ENCODE measurements at regions not wholly inside any gene's neighbourhood (a gene's known extent, or its start where the extent isn't known, plus 50 kb on each side); places are given as distances from the start of the nearest gene placed in this dataset.

- Histone ChIP-seq H3K27ac (ENCODE audit: low read length) (no peak overlapping the region), H3K27me3 (ENCODE audit: low read depth, low read length) (no peaks in the 10 kb centered on the region), H3K4me1 (ENCODE audit: control insufficient read depth in 1 of 2, insufficient read depth in 2 of 2, low read length in 2 of 2) (no peaks in the 10 kb centered on the region), H3K9me3 (ENCODE audit: control insufficient read depth in 1 of 2, low read length in 2 of 2) (peaks cover 8 to 18% of the 10 kb centered on the region in 2 donors), H3K4me3 (ENCODE audit: low read depth in 1 of 2, low read length in 2 of 2) (no peak overlapping the region), H3K36me3 (ENCODE audit: control insufficient read depth in 1 of 2, insufficient read depth in 2 of 2, low read length in 2 of 2) (no peaks in the 10 kb centered on the region)
Measured at GRCh38 chr11:69391192-69392103, 90.0 kb upstream of the LINC01488 start.

- H3K4me3 ChIP-seq (ENCODE audit: low read depth in 1 of 2, low read length in 2 of 2) = no peak overlapping the region
- H3K27me3 ChIP-seq (ENCODE audit: low read depth, low read length) = no peaks in the 10 kb centered on the region
- H3K27ac ChIP-seq (ENCODE audit: low read length) = no peak overlapping the region
- H3K4me1 ChIP-seq (ENCODE audit: control insufficient read depth in 1 of 2, insufficient read depth in 2 of 2, low read length in 2 of 2) = no peaks in the 10 kb centered on the region
- H3K9me3 ChIP-seq (ENCODE audit: control insufficient read depth in 1 of 2, low read length in 2 of 2) = peaks cover 8 to 18% of the 10 kb centered on the region in 2 donors
- H3K36me3 ChIP-seq (ENCODE audit: control insufficient read depth in 1 of 2, insufficient read depth in 2 of 2, low read length in 2 of 2) = no peaks in the 10 kb centered on the region
Measured at GRCh38 chr11:69392104-69392653, 89.3 kb upstream of the LINC01488 start.

- Histone ChIP-seq H3K36me3 (ENCODE audit: control insufficient read depth in 1 of 2, insufficient read depth in 2 of 2, low read length in 2 of 2) (no peaks in the 10 kb centered on the region), H3K4me1 (ENCODE audit: control insufficient read depth in 1 of 2, insufficient read depth in 2 of 2, low read length in 2 of 2) (no peaks in the 10 kb centered on the region), H3K27ac (ENCODE audit: low read length) (no peak overlapping the region), H3K4me3 (ENCODE audit: low read depth in 1 of 2, low read length in 2 of 2) (no peak overlapping the region), H3K27me3 (ENCODE audit: low read depth, low read length) (no peaks in the 10 kb centered on the region), H3K9me3 (ENCODE audit: control insufficient read depth in 1 of 2, low read length in 2 of 2) (peaks cover 6 to 7% of the 10 kb centered on the region in 2 donors)
Measured at GRCh38 chr11:69393178-69393832, 88.2 kb upstream of the LINC01488 start.

- no peak overlapping the region for H3K27ac ChIP-seq (ENCODE audit: low read length)
- H3K4me1 ChIP-seq (ENCODE audit: control insufficient read depth in 1 of 2, insufficient read depth in 2 of 2, low read length in 2 of 2) = peaks cover 0 to 5% of the 10 kb centered on the region in 2 donors
- H3K27me3 ChIP-seq (ENCODE audit: low read depth, low read length) = no peaks in the 10 kb centered on the region
- H3K4me3 ChIP-seq (ENCODE audit: low read depth in 1 of 2, low read length in 2 of 2) = no peak overlapping the region
- no peaks in the 10 kb centered on the region for H3K36me3 ChIP-seq (ENCODE audit: control insufficient read depth in 1 of 2, insufficient read depth in 2 of 2, low read length in 2 of 2)
- H3K9me3 ChIP-seq (ENCODE audit: control insufficient read depth in 1 of 2, low read length in 2 of 2) = peaks cover under 1 to 2% of the 10 kb centered on the region in 2 donors
Measured at GRCh38 chr11:69393865-69394233, 87.6 kb upstream of the LINC01488 start.

GRCh38 chr11:69394234-69394868, 87.1 kb upstream of the LINC01488 start:
- H3K36me3 ChIP-seq (ENCODE audit: control insufficient read depth in 1 of 2, insufficient read depth in 2 of 2, low read length in 2 of 2) = no peaks in the 10 kb centered on the region
- H3K27ac ChIP-seq (ENCODE audit: low read length) = no peak overlapping the region
- no peak overlapping the region for H3K4me3 ChIP-seq (ENCODE audit: low read depth in 1 of 2, low read length in 2 of 2)
- no peaks in the 10 kb centered on the region for H3K9me3 ChIP-seq (ENCODE audit: control insufficient read depth in 1 of 2, low read length in 2 of 2)
- peaks cover 0 to 8% of the 10 kb centered on the region in 2 donors for H3K4me1 ChIP-seq (ENCODE audit: control insufficient read depth in 1 of 2, insufficient read depth in 2 of 2, low read length in 2 of 2)
- H3K27me3 ChIP-seq (ENCODE audit: low read depth, low read length) = no peaks in the 10 kb centered on the region

GRCh38 chr11:69394869-69395246, 86.6 kb upstream of the LINC01488 start:
- no peaks in the 10 kb centered on the region for H3K27me3 ChIP-seq (ENCODE audit: low read depth, low read length)
- H3K4me1 ChIP-seq (ENCODE audit: control insufficient read depth in 1 of 2, insufficient read depth in 2 of 2, low read length in 2 of 2) = peaks cover 0 to 8% of the 10 kb centered on the region in 2 donors
- no peaks in the 10 kb centered on the region for H3K36me3 ChIP-seq (ENCODE audit: control insufficient read depth in 1 of 2, insufficient read depth in 2 of 2, low read length in 2 of 2)
- H3K9me3 ChIP-seq (ENCODE audit: control insufficient read depth in 1 of 2, low read length in 2 of 2) = no peaks in the 10 kb centered on the region
- no peak overlapping the region for H3K4me3 ChIP-seq (ENCODE audit: low read depth in 1 of 2, low read length in 2 of 2)
- no peak overlapping the region for H3K27ac ChIP-seq (ENCODE audit: low read length)

- H3K27ac ChIP-seq (ENCODE audit: low read length) = no peak overlapping the region
- no peaks in the 10 kb centered on the region for H3K9me3 ChIP-seq (ENCODE audit: control insufficient read depth in 1 of 2, low read length in 2 of 2)
- no peaks in the 10 kb centered on the region for H3K36me3 ChIP-seq (ENCODE audit: control insufficient read depth in 1 of 2, insufficient read depth in 2 of 2, low read length in 2 of 2)
- H3K27me3 ChIP-seq (ENCODE audit: low read depth, low read length) = no peaks in the 10 kb centered on the region
- peaks cover 0 to 8% of the 10 kb centered on the region in 2 donors for H3K4me1 ChIP-seq (ENCODE audit: control insufficient read depth in 1 of 2, insufficient read depth in 2 of 2, low read length in 2 of 2)
- no peak overlapping the region for H3K4me3 ChIP-seq (ENCODE audit: low read depth in 1 of 2, low read length in 2 of 2)
Measured at GRCh38 chr11:69395287-69395686, 86.2 kb upstream of the LINC01488 start.

- Histone ChIP-seq H3K9me3 (ENCODE audit: control insufficient read depth in 1 of 2, low read length in 2 of 2) (no peaks in the 10 kb centered on the region), H3K36me3 (ENCODE audit: control insufficient read depth in 1 of 2, insufficient read depth in 2 of 2, low read length in 2 of 2) (no peaks in the 10 kb centered on the region), H3K4me3 (ENCODE audit: low read depth in 1 of 2, low read length in 2 of 2) (no peak overlapping the region), H3K4me1 (ENCODE audit: control insufficient read depth in 1 of 2, insufficient read depth in 2 of 2, low read length in 2 of 2) (peaks cover 0 to 8% of the 10 kb centered on the region in 2 donors), H3K27me3 (ENCODE audit: low read depth, low read length) (no peaks in the 10 kb centered on the region), H3K27ac (ENCODE audit: low read length) (no peak overlapping the region)
Measured at GRCh38 chr11:69396051-69396947, 85.2 kb upstream of the LINC01488 start.

GRCh38 chr11:69396948-69397307, 84.5 kb upstream of the LINC01488 start:
- Histone ChIP-seq H3K4me3 (ENCODE audit: low read depth in 1 of 2, low read length in 2 of 2) (no peak overlapping the region), H3K4me1 (ENCODE audit: control insufficient read depth in 1 of 2, insufficient read depth in 2 of 2, low read length in 2 of 2) (peaks cover 0 to 8% of the 10 kb centered on the region in 2 donors), H3K27me3 (ENCODE audit: low read depth, low read length) (no peaks in the 10 kb centered on the region), H3K36me3 (ENCODE audit: control insufficient read depth in 1 of 2, insufficient read depth in 2 of 2, low read length in 2 of 2) (no peaks in the 10 kb centered on the region), H3K27ac (ENCODE audit: low read length) (no peak overlapping the region), H3K9me3 (ENCODE audit: control insufficient read depth in 1 of 2, low read length in 2 of 2) (no peaks in the 10 kb centered on the region)

- peaks cover 0 to 5% of the 10 kb centered on the region in 2 donors for H3K9me3 ChIP-seq (ENCODE audit: control insufficient read depth in 1 of 2, low read length in 2 of 2)
- no peaks in the 10 kb centered on the region for H3K36me3 ChIP-seq (ENCODE audit: control insufficient read depth in 1 of 2, insufficient read depth in 2 of 2, low read length in 2 of 2)
- no peak overlapping the region for H3K27ac ChIP-seq (ENCODE audit: low read length)
- H3K4me3 ChIP-seq (ENCODE audit: low read depth in 1 of 2, low read length in 2 of 2) = no peak overlapping the region
- peaks cover 0 to 8% of the 10 kb centered on the region in 2 donors for H3K4me1 ChIP-seq (ENCODE audit: control insufficient read depth in 1 of 2, insufficient read depth in 2 of 2, low read length in 2 of 2)
- H3K27me3 ChIP-seq (ENCODE audit: low read depth, low read length) = no peaks in the 10 kb centered on the region
Measured at GRCh38 chr11:69397732-69398131, 83.7 kb upstream of the LINC01488 start.

All from muscle layer of duodenum (tissue), 2 donors.